Body of pancreas (tissue), 4 donors: ENCODE measurements at regions not wholly inside any gene's neighbourhood (a gene's known extent, or its start where the extent isn't known, plus 50 kb on each side); places are given as distances from the start of the nearest gene placed in this dataset.

Experiments used
- ATAC-seq: fragments of 150-250 bp; one replicate; pipeline ENCODE4 v1.9.1; 2016
- DNase-seq, 4 donors: peaks; one replicate each; pipeline ENCODE4 v3.0.0-alpha.2; 2019
- H3K27ac ChIP-seq, 4 donors: fragments of 200-600 bp; sonication (generic); 1 replicate in 3 of 4; 2 replicates in 1 of 4; pipeline versions ENCODE4 v1.5.1 to v1.6.1; 2016 to 2019; ENCODE audit warnings: mild to moderate bottlenecking in 1 of 4, mixed read lengths in 1 of 4, moderate library complexity in 1 of 4
- H3K27me3 ChIP-seq, 2 donors: fragments of 200-600 bp; sonication (generic); one replicate each; pipeline ENCODE4 v1.6.0; 2016; ENCODE audit warnings: mild to moderate bottlenecking in 1 of 2
- H3K36me3 ChIP-seq, 2 donors: fragments of 200-600 bp; sonication (generic); replicated peaks in 1 of 2; 2 replicates each; pipeline ENCODE4 v1.5.1; 2016; ENCODE audit warnings: low read depth in 2 of 2; ENCODE audit not compliant: insufficient read depth in 1 of 2
- H3K4me1 ChIP-seq: fragments of 200-600 bp; sonication (generic); one replicate; pipeline ENCODE4 v1.6.0; 2016
- H3K4me3 ChIP-seq, 2 donors: fragments of 200-600 bp; sonication (generic); 1 replicate in 1 of 2; 2 replicates in 1 of 2; pipeline ENCODE4 v1.5.1; 2016 to 2019
- H3K9me3 ChIP-seq, 3 donors: fragments of 200-600 bp; sonication (generic); 1 replicate in 2 of 3; 2 replicates in 1 of 3; pipeline ENCODE4 v1.5.1; 2016
- POLR2A ChIP-seq, 3 donors: fragments of 450-650 bp; IDR thresholded peaks; one replicate each; pipeline ENCODE4 v1.6.1; 2016; ENCODE audit warnings: antibody characterized with exemption in 3 of 3, mild to moderate bottlenecking in 2 of 3
- WGBS, 2 donors: methylation state at CpG; one replicate each; pipeline ENCODE4 v1.1.5; 2017; 5-methylcytosine and 5-hydroxymethylcytosine counted together
- intact Hi-C: fragments of 100-400 bp; cut with DNase I; formaldehyde crosslinking; loops from one replicate; pipeline ENCODE4 v1.15.1; 2023
- TF ChIP-seq, protein P1 (sequence below), 7 experiments: fragments of 450-650 bp in 4 of 7; fragments of 200-600 bp in 3 of 7; sonication (generic) in 3 of 7; IDR thresholded peaks; one replicate each; pipeline ENCODE4 v1.5.1; 2016 to 2019; ENCODE audit warnings: antibody characterized with exemption in 7 of 7

DNA sequence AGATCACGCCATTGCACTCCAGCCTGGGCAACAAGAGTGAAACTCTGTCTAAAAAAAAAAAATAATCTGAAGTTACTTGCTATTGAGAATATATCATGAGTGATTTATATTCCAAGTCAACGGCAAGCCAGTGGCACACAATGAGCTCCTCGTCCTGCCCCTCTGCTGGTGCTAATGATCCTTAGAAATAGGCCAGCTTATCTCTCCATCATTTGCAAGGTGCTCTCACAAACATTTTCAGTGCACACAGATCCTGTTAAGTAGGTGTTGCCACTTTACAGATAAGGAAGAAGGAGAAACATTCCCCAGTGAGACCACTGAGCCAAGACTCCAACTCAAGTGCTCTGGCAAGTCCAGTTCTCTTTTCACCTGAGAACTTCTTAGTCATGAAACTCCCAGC, 91.3 kb upstream of the GPR45 start:
- no peak for TF ChIP-seq POLR2A (IDR thresholded peaks at IDR 0.05)
- intact Hi-C loops: no loop called here
- no peaks in the 10 kb centered on the region for H3K36me3 ChIP-seq
- 63% methylated on average over 3 of the region's 3 CpGs for WGBS, 2 donors
- H3K27ac ChIP-seq: no peak overlapping the region
- no peak for ATAC-seq
- H3K4me1 ChIP-seq: no peaks in the 10 kb centered on the region
- no peak for DNase-seq
- H3K27me3 ChIP-seq: no peaks in the 10 kb centered on the region
- H3K9me3 ChIP-seq: no peaks in the 10 kb centered on the region
- H3K4me3 ChIP-seq: no peak overlapping the region

DNA sequence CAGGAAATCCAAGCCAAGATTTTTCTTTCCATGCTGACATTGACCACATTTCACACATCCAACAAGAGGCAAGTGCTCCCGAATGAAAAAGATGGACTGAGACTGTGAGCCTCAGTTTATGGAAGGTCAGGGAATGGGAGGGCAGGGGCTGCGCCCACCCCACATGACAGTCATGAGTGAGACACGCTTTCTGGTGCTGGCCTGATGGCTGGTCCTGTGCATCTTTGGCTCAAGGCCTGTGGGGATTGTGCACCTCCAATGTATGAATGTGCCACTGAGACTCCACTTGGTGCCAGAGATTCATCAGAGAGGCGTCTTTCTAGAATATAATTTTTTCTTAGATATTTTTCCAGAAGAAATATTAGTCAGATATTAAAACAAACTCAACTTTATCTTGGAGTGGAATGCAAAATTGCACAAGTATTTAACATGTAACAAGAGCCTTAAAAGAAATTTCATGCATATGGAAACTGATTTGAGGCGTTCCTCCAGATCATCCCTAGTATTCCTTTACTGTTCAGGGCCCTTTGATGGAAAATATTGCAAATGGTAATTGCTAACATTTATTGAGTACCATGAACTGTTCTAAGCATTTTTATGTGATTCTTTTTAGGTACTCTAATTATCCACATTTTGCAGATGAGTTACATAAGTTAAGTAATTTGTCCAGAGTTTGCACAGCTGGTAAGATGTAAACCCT, 87.3 kb upstream of the GPR45 start:
- intact Hi-C loops: no loop called here
- no peak for DNase-seq
- Histone ChIP-seq H3K4me1 (no peaks in the 10 kb centered on the region), H3K9me3 (no peaks in the 10 kb centered on the region), H3K27ac (no peak overlapping the region), H3K36me3 (no peaks in the 10 kb centered on the region), H3K4me3 (no peak overlapping the region), H3K27me3 (no peaks in the 10 kb centered on the region)
- ATAC-seq: no peak
- 56 to 70% methylated on average over 5 of the region's 5 CpGs for WGBS, 2 donors
- TF ChIP-seq, protein P1, sequence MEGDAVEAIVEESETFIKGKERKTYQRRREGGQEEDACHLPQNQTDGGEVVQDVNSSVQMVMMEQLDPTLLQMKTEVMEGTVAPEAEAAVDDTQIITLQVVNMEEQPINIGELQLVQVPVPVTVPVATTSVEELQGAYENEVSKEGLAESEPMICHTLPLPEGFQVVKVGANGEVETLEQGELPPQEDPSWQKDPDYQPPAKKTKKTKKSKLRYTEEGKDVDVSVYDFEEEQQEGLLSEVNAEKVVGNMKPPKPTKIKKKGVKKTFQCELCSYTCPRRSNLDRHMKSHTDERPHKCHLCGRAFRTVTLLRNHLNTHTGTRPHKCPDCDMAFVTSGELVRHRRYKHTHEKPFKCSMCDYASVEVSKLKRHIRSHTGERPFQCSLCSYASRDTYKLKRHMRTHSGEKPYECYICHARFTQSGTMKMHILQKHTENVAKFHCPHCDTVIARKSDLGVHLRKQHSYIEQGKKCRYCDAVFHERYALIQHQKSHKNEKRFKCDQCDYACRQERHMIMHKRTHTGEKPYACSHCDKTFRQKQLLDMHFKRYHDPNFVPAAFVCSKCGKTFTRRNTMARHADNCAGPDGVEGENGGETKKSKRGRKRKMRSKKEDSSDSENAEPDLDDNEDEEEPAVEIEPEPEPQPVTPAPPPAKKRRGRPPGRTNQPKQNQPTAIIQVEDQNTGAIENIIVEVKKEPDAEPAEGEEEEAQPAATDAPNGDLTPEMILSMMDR (IDR thresholded peaks at IDR 0.05): no peak
- no peak for TF ChIP-seq POLR2A (IDR thresholded peaks at IDR 0.05)

DNA sequence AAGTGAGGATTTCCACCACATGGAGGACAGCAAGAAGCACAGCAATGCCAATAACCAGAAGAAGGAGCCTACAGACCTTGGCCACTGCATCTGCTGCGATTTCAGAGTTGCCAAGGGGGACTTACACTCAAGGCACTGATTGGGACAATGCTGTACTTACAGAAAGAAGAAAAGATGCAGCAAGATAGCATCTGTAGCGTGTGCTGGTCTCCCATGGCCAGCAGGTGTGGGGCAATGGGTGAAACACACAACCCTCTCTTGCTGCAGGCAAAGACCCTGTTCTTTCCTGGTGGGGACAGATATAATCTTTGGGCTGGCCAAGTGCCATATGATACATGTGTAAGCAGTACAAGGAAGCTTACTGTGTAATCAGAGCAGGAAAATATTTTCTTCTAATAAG, 85.4 kb upstream of the GPR45 start:
- Histone ChIP-seq H3K27ac (no peak overlapping the region), H3K4me3 (no peak overlapping the region), H3K36me3 (no peaks in the 10 kb centered on the region), H3K9me3 (no peaks in the 10 kb centered on the region), H3K4me1 (no peaks in the 10 kb centered on the region), H3K27me3 (no peaks in the 10 kb centered on the region)
- DNase-seq (no peak), ATAC-seq (no peak)
- intact Hi-C loops: no loop called here
- no peak for TF ChIP-seq POLR2A (IDR thresholded peaks at IDR 0.05)
- TF ChIP-seq, protein P1 (IDR thresholded peaks at IDR 0.05): no peak
- WGBS, 2 donors: 53 to 77% methylated on average over 2 of the region's 2 CpGs

DNA sequence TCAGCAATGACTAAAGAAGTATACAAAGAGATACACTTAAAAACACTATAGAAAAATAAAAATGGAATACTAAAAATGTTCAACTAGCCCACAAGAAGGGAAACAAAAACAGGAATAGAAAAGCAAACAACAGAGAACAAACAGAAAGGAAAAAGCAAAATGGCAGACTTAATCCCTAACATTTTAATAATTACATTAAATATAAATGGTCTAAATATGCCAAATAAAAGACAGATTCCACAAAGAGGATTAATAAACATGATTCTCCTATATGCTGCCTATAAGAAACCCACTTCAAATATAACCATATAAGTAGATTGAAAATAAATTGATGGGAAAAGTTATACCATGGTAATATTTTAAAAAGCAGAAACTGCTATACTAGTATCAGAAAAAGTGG, 83.5 kb upstream of the GPR45 start:
- Histone ChIP-seq H3K27me3 (no peaks in the 10 kb centered on the region), H3K4me1 (no peaks in the 10 kb centered on the region), H3K36me3 (no peaks in the 10 kb centered on the region), H3K27ac (no peak overlapping the region), H3K4me3 (no peak overlapping the region), H3K9me3 (no peaks in the 10 kb centered on the region)
- intact Hi-C loops: no loop called here
- ATAC-seq: no peak
- no peak for TF ChIP-seq POLR2A (IDR thresholded peaks at IDR 0.05)
- TF ChIP-seq, protein P1 (IDR thresholded peaks at IDR 0.05): no peak
- DNase-seq: no peak

DNA sequence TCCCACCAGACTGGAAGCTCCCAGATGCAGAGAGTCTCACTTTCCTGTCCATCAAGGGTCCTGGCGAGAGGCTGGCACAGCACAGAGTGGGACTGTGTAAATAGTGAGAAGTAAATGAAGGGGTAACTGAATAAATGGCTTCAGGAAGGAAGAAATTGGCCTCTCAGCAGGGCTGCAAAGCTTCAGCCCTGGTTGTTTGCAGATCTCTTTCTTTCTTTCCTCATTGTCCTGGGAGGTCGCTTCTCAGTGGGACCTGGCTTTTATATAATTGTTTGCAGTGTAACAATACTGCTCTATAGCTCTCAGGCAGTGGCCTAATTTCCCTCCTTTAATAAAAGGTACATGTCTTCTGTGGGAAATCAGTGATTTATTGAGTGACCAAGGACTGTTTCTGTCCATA, 74.9 kb upstream of the GPR45 start:
- WGBS, 2 donors: 30 to 50% methylated on average over 2 of the region's 2 CpGs
- no peaks in the 10 kb centered on the region for H3K36me3 ChIP-seq
- H3K27ac ChIP-seq: no peak overlapping the region
- DNase-seq: no peak
- ATAC-seq: no peak
- no peaks in the 10 kb centered on the region for H3K9me3 ChIP-seq
- TF ChIP-seq POLR2A (IDR thresholded peaks at IDR 0.05): no peak
- TF ChIP-seq, protein P1 (IDR thresholded peaks at IDR 0.05): no peak
- no peaks in the 10 kb centered on the region for H3K27me3 ChIP-seq
- intact Hi-C loops: no loop called here
- no peak overlapping the region for H3K4me3 ChIP-seq
- no peaks in the 10 kb centered on the region for H3K4me1 ChIP-seq
